GM10248 (cell line): ENCODE measurements at regions not wholly inside any gene's neighbourhood (a gene's known extent, or its start where the extent isn't known, plus 50 kb on each side); places are given as distances from the start of the nearest gene placed in this dataset.

Experiments used
- CTCF ChIA-PET: fragments of 300-600 bp; sonication (Branson Sonifier 250); formaldehyde crosslinking; extraction: SDS; loops from one replicate; lab custom pipeline; 2021; ENCODE audit warnings: antibody characterized with exemption; lab: Yijun Ruan, JAX
- POLR2A ChIA-PET: fragments of 350-650 bp; sonication (Branson Sonifier 250); formaldehyde crosslinking; extraction: SDS; loops from one replicate; lab custom pipeline; 2020; ENCODE audit warnings: antibody characterized with exemption; lab: Yijun Ruan, JAX
- DNase-seq: peaks from one replicate; pipeline ENCODE4 v3.0.0; 2012; ENCODE audit errors: extremely low spot score
- CTCF ChIP-seq: IDR thresholded peaks from 2 replicates; pipeline ENCODE4 v1.5.1; 2012; ENCODE audit warnings: mild to moderate bottlenecking, low read depth; ENCODE audit errors: extremely low read depth, missing control alignments, control extremely low read depth

- ChIA-PET POLR2A (no interaction called here), CTCF (interaction anchor here (1.0 kb wide), 1 partner anchor 293 kb away, joined by 3 read pairs; no protein-coding TSS in a partner anchor)
Measured at GRCh38 chr16:85316944-85317343, 204.7 kb upstream of the CIBAR2 start.

GRCh38 chr16:85317704-85318103 is 205.4 kb upstream of the CIBAR2 start:
- no peak for TF ChIP-seq CTCF
- ChIA-PET POLR2A (no interaction called here), CTCF (interaction anchor here (1.0 to 2.4 kb wide), 3 partner anchors 13 to 292 kb away, joined by 3 to 6 read pairs (median 3); no protein-coding TSS in a partner anchor)
- no peak for DNase-seq

More at GRCh38 chr16:85316944-85317343, 204.7 kb upstream of the CIBAR2 start:
- no peak for DNase-seq
- TF ChIP-seq CTCF = no peak

- TF ChIP-seq CTCF = no peak
- ChIA-PET POLR2A (no interaction called here), CTCF (interaction anchor here (0.8 to 2.8 kb wide), 9 partner anchors 11 to 233 kb away, joined by 3 to 13 read pairs (median 4); no protein-coding TSS in a partner anchor)
- DNase-seq = no peak
Measured at GRCh38 chr16:85319208-85319983, 207.1 kb upstream of the CIBAR2 start.

- no peak for DNase-seq
- ChIA-PET POLR2A (no interaction called here), CTCF (interaction anchor here (1.0 to 2.8 kb wide), 6 partner anchors 13 to 233 kb away, joined by 3 to 13 read pairs (median 4); no protein-coding TSS in a partner anchor)
- no peak for TF ChIP-seq CTCF
Measured at GRCh38 chr16:85319984-85320440, 207.7 kb upstream of the CIBAR2 start.

- no peak for DNase-seq
- POLR2A ChIA-PET = interaction anchor here (0.7 kb wide), 1 partner anchor 29 kb away, joined by 3 read pairs; no protein-coding TSS in a partner anchor
- TF ChIP-seq CTCF = no peak
- CTCF ChIA-PET = interaction anchor here (1.1 to 2.8 kb wide), 3 partner anchors 16 to 232 kb away, joined by 3 to 13 read pairs (median 5); no protein-coding TSS in a partner anchor
Measured at GRCh38 chr16:85320677-85321385, 208.6 kb upstream of the CIBAR2 start.
